ENCODE measurements at regions not wholly inside any gene's neighbourhood (a gene's known extent, or its start where the extent isn't known, plus 50 kb on each side); places are given as distances from the start of the nearest gene placed in this dataset.
"Not testable (repeated sequence)": the region's sequence is repeated elsewhere in the genome, so short reads cannot be mapped to it uniquely, and the experiment has no call there.

GRCh38 chr6:169101036-169101805 is 152.4 kb downstream of the THBS2 start:
- DNase-seq (ENCODE audit: low read depth, low spot score), result no peak

GRCh38 chr6:169099411-169100202 is 154.0 kb downstream of the THBS2 start:
- no peak for DNase-seq (ENCODE audit: low read depth, low spot score)

- not testable (repeated sequence) for DNase-seq (ENCODE audit: low read depth, low spot score)
These were observed 155.0 kb downstream of the THBS2 start for GRCh38 chr6:169098651-169099050.

GRCh38 chr6:169098116-169098515 is 155.5 kb downstream of the THBS2 start:
- DNase-seq (ENCODE audit: low read depth, low spot score), result no peak

DNA sequence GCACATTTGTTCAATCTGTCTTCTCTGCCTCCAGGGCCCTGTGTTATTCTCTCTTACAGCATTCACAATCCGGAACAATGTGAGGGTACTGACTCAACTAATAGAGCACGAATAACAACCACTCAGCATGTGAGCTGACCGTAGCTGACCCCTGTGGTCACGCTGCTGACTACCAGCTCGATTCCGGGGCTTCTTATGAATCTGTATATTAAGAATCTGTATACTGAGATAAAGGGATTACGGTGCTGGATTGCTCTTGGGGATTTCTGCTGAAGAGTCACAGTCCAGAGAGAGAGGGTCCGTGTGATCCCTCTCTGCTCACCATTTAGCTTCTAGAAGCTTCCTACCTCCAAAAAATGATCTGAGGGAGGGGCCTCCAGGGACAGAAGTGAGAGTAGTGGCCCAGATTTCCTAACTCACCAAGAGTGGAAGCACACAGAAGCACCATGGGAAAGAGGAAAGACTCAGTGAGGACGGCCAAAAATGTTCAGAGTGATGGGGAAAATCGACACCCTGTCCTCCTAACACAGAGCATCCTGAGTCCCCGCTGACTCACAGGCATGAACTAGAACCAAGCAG is 156.2 kb downstream of the THBS2 start:
- DNase-seq (ENCODE audit: low read depth, low spot score), result peak; percentile 91

DNA sequence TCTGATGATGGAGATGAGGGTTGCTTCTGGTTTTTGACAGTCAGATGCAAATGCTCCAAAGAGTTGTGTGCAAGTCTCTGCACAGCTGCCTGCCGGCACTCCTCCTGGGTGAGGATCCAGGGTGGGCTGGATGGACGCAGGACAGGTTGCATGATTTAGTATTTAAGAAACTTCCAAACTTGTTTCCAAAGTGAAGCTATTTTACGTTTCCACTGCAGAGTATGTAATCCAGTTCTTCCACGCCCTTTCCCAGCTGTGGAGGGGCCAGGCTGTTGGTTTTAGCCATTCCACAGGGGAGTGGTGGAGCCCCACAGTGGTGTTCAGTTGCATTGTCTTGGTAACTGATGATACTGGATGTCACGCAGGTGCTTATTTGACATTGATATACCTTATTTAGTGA is 157.3 kb downstream of the THBS2 start:
- DNase-seq (ENCODE audit: low read depth, low spot score), result no peak

DNA sequence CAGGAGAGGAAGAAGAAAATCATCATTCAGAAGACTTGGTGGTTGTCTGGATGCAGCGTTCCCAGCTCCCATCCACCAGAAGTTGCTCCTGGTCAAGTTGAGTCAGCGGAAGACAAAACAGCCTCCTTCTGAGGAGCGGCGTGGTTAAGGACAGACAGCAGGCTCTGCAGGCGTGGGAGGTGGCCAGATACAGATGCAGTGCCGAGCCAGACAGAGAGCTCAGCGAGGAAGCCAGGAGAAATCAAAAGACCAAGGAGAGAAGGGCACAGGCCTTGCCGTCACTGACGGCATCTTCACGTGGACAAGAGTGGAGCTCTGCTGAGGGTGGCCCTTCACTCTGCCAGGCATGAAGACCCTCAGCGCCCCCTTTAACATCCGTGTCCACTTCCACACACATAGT is 158.5 kb downstream of the THBS2 start:
- DNase-seq (ENCODE audit: low read depth, low spot score), result no peak

DNA sequence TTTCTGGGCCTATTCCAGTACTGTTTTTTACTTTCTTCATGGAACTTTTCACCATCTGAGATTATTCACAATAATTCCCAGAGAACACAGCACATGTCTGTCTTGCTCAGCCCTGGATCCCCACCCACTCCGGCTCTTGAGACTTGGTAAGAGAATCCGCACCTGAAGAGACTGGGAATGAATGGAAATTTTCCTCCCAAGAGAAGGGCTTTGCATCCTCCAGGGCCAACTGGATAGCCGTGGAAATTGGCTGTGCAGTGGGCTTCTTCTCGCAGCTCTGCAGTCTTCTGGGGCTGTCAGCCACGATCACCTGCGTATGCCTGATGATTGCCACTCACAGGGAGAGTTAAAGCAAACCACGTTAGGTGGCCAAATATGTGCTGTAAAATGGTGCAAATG is 159.1 kb downstream of the THBS2 start:
- DNase-seq (ENCODE audit: low read depth, low spot score), result no peak

DNA sequence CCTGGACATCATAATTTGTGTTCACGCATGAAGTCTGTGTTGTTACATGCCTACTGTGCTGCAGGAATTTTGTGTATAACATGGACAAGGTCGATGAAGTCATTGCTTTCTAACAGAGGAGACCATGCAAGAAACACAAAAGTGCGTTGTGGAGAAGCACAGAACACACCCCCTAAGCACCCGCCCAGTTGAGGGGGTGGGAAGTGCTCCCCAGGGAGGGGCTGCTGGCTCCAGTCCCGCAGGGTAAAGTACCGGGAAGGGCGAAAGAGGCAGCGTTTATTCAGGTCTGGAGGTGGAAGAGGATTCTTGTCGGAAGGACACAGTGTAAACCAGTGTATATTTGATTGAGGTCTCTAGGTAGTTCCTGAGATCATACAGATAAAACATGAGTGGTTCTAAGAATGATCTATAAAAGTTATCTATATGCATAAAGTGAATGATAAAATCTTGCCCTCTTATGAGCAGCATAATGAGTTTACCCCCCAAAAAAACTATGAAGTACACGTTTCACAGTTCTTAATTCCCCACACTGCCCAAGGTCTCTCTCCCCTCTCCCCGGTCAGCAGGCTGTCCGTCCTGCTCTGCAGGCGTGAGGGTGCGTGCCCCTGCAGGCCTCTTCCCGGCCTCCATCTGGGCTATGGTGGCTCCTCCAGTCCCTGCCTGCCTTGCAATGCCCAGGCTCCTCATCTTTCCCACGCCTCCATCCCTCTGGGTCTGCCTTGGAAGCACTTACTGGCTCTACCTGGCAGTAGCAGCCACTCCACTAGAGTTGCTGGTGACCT is 159.7 kb downstream of the THBS2 start:
- no peak for DNase-seq (ENCODE audit: low read depth, low spot score)

- no peak for DNase-seq (ENCODE audit: low read depth, low spot score)
These were observed 160.5 kb downstream of the THBS2 start for GRCh38 chr6:169093066-169093723.

DNA sequence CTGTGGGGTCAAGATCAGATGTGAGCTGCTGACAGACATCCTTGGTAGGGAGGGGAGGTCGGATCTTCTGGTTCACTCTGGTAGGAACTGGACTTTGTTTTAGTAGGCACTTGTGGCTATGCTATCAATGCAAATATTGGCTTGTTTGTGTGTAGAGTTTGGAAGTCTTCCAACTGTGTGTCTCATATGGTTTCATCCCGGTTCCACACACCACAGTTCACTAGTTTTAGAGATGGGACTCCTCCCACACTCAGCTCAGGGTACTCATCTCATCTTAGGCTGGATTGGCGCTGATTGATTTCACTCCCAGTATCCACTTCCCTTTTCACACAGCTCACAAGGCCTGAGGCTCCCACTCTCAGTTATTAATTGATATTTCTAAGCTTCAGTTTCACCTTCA is 161.3 kb downstream of the THBS2 start:
- DNase-seq (ENCODE audit: low read depth, low spot score), result peak; percentile 27

GRCh38 chr6:169090514-169091127 is 163.0 kb downstream of the THBS2 start:
- DNase-seq (ENCODE audit: low read depth, low spot score), result not testable (repeated sequence)

DNA sequence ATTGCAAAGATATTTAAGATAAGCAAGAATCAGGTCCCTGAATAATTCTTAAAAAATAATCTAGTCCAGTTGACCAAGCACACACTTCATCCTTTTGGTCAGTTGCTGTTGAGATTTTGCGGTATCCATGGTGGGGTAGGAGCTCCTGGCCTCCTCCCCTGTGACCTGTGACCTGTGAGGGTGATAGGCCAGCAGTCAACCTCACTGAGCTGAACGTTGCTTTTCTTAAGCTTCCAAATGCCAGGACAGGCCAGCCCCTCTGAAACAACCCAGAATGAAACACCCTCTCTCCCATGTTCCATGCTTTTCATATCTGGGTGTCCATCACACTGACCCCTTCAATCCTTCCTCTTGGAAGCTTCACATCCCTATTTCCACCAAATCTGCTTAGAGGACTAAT is 164.9 kb downstream of the THBS2 start:
- no peak for DNase-seq (ENCODE audit: low read depth, low spot score)

GRCh38 chr6:169087443-169088041 is 166.1 kb downstream of the THBS2 start:
- DNase-seq (ENCODE audit: low read depth, low spot score), result no peak

GRCh38 chr6:169086616-169087015 is 167.0 kb downstream of the THBS2 start:
- DNase-seq (ENCODE audit: low read depth, low spot score), result not testable (repeated sequence)

DNA sequence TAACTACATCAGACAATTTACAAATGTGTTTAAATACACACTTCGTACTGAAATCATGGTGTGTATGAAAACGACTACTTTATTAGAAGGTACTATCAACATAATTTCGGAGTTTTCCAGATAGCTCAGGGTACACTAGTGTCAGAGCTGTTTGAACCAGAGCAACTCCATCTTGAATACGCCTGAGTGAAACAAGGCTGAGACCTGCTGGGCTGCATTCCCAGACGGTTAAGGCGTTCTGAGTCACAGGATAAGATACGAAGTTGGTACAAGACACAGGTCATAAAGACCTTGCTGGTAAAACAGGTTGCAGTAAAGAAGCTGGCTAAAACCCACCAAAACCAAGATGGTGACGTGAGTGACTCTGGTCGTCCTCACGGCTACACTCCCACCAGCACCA is 167.6 kb downstream of the THBS2 start:
- DNase-seq (ENCODE audit: low read depth, low spot score), result no peak

GRCh38 chr6:169085466-169085865 is 168.2 kb downstream of the THBS2 start:
- no peak for DNase-seq (ENCODE audit: low read depth, low spot score)

- not testable (repeated sequence) for DNase-seq (ENCODE audit: low read depth, low spot score)
These were observed 169.1 kb downstream of the THBS2 start for GRCh38 chr6:169084557-169084956.

DNA sequence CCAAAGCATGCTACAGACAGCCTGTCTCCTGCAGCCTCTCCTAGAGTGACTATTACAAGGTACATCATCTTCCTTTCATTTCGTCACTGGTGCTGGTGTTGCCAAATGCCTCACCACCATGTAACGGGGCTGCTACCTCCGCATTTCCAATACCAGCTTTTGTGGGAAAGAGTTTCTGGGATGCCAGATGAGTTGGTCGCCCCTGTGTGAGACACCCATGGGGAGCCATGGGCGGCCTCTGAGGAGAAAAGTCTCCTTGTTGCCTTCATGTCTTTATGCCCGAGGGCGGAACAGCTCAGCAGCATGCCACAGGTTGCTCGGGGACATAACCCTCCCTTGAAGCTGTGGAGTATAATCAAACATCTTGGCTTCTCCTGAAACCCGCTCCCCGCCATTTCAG is 169.6 kb downstream of the THBS2 start:
- DNase-seq (ENCODE audit: low read depth, low spot score), result no peak

DNA sequence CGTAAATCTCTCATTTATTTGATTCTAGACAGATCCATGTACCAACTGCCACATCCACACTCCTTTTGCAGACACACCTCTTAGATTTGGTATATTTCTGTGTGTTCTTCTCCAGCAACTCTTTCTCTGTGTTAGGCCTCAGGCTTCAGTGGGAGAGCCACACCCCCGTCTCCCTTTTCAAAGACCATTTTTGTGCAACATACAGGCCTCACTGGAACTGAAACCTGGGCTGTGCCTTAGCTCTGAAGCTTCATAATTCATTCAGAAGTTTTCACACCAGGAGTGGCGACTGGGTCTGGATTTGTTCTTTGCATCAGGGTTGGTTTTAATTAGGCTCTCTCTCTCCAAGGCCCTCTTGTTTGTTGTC is 170.2 kb downstream of the THBS2 start:
- no peak for DNase-seq (ENCODE audit: low read depth, low spot score)
